SKM-1 (cell line): ENCODE measurements at regions not wholly inside any gene's neighbourhood (a gene's known extent, or its start where the extent isn't known, plus 50 kb on each side); places are given as distances from the start of the nearest gene placed in this dataset.

Experiments
- DNase-seq: peaks from one replicate; lab custom pipeline; 2025; ENCODE audit not compliant: unreplicated experiment; lab: John Stamatoyannopoulos, UW

DNA sequence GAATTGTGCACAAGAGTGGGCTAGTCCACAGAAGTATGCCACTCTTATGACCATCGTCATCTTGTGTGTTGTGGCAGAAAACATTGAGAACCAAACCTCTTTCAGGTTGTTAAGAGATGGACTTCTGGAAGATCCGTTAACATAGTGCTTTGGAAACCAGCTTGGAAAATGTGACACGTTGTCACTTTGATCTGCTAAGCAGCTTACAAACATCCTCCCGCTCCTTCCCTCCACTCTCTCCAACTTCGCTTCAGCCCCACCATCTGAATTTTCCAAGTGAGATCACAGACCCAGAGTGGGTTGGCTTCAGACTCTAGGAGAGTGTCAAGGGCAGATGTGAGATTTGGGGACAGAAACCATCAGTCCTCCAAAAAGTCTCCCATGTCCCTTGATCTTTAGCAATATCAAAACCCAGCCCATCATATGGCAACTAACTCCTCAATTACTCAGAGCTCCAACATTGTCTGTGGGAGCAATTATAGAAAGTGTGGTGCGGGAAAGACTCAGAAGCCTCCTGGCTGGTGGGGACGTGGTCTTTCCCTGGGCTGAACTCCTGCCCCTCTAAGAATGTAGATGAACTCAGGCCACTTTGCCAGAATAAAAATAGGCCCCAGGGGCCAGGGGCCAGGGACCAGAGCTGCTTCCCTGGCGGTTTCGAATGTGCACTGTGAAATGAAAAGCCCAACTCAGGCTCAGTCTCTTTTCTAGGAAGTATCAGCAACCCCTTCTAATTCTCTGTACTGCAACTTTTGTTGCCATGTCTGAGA lies 129.5 kb downstream of the SLC38A6 start:
- no peak for DNase-seq

DNA sequence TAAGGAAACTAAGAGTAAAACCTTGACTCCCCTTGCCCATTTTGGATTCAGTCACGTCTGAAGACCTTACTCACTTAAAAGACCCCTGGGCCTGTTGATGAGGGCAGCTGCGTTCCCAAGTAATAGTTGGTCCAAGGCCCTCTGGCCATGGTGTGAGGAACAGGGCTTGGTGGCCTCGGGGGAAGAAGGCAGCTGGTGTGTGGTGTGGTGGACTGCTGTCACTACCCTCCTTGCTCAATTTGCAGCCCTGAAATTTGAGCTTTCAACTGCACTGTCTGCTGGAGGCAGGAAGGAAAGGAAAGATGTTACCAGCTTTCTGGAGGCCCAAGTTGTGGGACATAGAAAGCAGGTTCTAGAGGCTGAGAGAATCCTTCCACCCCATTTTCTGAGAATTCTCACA lies 128.2 kb downstream of the SLC38A6 start:
- DNase-seq = no peak

- no peak for DNase-seq
These were observed 127.6 kb downstream of the SLC38A6 start for GRCh38 chr14:61108496-61109141.

- no peak for DNase-seq
These were observed 126.9 kb downstream of the SLC38A6 start for GRCh38 chr14:61107869-61108493.

DNA sequence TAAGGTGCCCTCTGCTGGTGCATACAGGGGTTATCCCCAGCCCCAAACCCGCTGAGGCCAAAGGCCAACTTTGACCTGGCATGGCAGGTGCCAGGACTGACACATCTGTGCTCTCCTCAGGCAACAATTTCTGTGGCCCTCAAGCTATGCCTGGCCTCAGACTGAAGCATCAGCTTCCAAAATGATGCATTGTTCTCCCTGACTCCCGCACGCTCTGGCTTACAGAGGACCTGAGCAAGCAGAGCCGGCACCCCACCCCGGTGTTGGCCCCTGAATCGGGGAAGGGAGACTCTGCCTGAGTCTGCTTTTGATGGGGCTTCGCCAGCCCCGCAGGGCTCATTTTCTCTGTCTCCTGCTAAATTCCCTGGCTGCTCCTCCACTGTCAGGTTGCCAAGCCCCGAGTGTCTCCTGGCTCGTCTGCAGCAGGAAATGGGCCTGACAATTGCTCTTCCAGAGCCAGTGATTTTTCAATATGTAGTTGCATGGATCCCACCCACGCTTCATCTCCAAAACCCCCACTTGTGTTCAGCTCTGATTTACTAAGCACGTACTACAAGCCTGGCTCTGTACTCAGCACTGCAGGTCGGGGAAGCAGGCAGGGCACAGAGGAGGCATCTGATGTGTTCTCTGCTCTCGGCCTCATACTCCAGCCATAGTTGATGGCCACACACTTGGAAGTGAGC lies 126.1 kb downstream of the SLC38A6 start:
- no peak for DNase-seq

DNA sequence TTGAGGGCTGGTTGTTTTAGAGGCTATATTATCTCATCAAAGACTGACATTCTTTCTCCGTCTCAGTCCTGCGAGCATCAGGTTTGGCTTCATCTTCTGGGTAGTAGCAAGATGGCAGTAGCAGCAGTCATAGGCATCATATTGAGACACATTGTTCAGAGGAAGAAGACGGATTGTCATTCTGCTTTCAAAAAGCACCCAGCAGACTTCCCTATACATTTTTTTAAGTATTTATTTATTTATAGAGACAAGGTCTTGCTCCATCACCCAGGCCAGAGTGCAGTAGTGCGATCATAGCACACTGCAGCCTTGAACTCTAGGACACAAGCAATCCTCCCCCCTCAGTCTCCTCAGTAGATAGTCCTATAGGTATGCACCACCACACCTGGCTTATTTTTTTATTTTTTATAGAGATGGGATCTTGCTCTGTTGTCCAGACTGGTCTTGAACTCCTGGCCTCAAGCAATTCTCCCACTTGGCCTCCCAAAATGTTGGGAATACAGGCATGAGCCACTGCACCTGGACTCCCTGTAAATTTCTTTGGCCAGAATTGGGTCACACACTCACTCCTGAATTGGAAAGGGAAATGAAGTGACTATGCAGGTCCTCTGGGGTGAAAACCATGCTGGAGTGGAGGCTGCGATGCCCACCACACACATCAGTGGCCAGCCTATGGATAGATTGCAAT lies 125.4 kb downstream of the SLC38A6 start:
- DNase-seq = no peak

DNA sequence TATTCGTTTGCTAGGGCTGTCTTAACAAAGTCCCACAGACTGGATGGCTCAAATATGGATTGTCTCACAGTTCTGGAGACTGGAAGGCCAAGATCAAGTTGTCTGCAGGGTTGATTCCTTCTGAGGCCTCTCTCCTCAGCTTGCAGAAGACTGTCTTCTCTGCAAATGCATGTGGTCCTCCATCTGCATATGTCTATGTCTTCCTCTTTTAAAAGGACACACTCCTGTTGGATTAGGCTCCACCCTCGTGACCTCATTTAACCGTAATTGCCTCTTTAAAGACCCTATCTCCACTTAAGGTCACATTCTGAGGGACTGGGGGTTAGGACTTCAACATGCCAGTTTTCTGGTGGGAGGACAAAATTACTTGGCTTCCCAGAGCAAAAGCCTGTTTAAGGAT lies 123.3 kb downstream of the SLC38A6 start:
- no peak for DNase-seq

DNA sequence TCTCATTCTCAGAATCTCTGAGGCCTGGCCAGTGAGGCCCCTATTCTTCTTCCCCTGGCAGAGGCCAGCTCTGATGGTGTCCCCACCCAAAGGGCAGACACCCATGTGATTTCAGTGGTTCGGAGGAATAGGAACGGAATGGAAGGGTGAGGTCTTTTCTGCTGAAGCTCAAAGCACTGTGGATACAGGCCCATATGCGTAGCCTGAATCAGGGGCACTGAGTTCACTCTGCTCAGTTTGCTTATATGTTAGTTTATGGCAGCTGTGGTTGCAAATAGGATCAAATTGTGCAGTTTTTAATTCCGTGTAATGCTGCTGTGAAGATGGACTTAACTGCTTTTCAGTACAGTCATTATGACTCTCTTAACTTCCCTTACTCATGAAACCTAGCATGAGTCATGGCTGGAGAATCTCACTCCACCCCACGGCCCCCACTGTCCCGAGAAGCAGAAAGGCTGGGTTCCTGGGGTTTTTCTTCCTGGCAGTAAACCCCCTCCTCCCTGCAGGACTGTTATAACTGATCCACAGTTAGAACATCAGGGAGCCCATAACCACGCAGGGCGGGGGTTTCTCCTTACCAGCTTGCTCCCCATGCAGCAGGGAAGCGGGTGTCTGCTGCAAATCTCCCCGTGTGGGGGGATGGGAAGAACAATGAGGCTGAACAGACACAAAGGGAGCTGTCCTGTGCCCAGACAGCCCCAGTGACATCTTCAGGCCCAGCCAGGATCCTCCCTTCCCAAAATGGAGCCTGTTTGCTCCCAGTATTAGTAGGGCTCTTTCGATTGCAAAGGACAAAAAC lies 122.7 kb downstream of the SLC38A6 start:
- DNase-seq = no peak

GRCh38 chr14:61102549-61103466 lies 121.8 kb downstream of the SLC38A6 start:
- DNase-seq = no peak
